ENCODE measurements at regions not wholly inside any gene's neighbourhood (a gene's known extent, or its start where the extent isn't known, plus 50 kb on each side); places are given as distances from the start of the nearest gene placed in this dataset.

- no peak for TF ChIP-seq CTCF (IDR thresholded peaks at IDR 0.05; ENCODE audit: insufficient read depth, low read depth, low read length)
Observed at GRCh38 chr22:22156348-22156715, 88.3 kb upstream of the VPREB1 start.

GRCh38 chr22:22155607-22156006 is 89.0 kb upstream of the VPREB1 start:
- no peak overlapping the region for H3K4me3 ChIP-seq (ENCODE audit: low read depth, low read length)
- no peak for TF ChIP-seq CTCF (IDR thresholded peaks at IDR 0.05; ENCODE audit: insufficient read depth, low read depth, low read length)
- no peak for DNase-seq (ENCODE audit: low read depth)

More at GRCh38 chr22:22156348-22156715, 88.3 kb upstream of the VPREB1 start:
- no peak overlapping the region for H3K4me3 ChIP-seq (ENCODE audit: low read depth, low read length)
- no peak for DNase-seq (ENCODE audit: low read depth)

GRCh38 chr22:22155146-22155545 is 89.4 kb upstream of the VPREB1 start:
- H3K4me3 ChIP-seq (ENCODE audit: low read depth, low read length) = no peak overlapping the region
- no peak for TF ChIP-seq CTCF (IDR thresholded peaks at IDR 0.05; ENCODE audit: insufficient read depth, low read depth, low read length)
- no peak for DNase-seq (ENCODE audit: low read depth)

DNA sequence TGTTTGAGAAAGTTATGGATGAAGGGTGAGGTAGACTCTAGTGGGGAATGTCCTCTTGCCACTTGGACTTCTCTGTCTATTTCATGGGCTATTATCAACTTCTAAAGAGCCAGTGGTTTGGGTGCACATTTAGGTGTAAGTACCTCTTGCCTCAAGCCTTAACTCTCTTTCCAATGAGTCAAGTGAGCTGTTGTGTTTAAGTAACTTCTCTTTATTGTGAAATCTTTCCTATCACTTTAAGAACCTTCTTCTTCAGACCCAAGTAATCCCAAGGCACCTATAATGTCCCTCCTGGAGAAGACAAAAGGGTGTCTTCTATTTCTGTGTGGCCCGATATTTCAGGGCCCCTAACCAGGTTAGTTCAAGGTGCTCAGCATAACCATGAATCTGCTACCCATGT is 90.5 kb upstream of the VPREB1 start:
- no peak overlapping the region for H3K4me3 ChIP-seq (ENCODE audit: low read depth, low read length)
- DNase-seq (ENCODE audit: low read depth) = no peak
- TF ChIP-seq CTCF (IDR thresholded peaks at IDR 0.05; ENCODE audit: insufficient read depth, low read depth, low read length) = no peak

DNA sequence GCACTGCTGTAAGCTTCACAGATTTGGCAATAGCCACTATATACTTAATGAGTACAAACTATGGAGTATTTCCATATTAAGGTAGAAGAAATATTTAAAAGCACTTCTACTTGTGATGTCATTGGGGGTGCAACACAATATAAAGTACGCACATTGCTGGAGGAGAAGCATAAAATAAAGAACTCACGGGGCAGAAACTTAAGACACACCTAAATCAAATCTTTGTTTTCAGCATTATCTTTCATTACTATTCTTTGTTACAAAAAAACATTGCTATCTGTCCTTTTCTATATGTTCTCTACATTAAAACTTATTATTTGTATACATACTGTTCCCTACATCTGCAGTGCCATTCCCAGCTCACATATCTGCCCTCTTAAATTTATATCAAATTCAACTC is 93.3 kb upstream of the VPREB1 start:
- no peak for DNase-seq (ENCODE audit: low read depth)
- H3K4me3 ChIP-seq (ENCODE audit: low read depth, low read length) = no peak overlapping the region
- no peak for TF ChIP-seq CTCF (IDR thresholded peaks at IDR 0.05; ENCODE audit: insufficient read depth, low read depth, low read length)

DNA sequence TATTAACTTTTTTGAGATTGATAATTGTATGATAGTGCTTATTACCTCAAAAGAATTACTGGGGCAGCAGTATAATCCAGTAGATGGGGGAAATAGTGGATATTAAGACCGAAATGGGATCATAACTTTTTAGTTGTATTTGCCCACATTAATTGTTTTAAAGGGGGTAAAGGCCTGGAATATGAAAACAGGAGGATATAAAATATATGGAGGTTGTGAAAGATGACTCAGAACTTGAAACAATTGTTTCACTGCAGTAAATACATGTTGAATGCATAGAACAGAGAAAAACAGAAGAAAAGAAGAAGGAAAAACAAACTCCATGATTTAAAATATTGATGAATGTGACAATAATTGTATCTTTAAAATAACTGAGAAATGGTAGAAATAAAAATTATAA is 94.1 kb upstream of the VPREB1 start:
- no peak for DNase-seq (ENCODE audit: low read depth)
- TF ChIP-seq CTCF (IDR thresholded peaks at IDR 0.05; ENCODE audit: insufficient read depth, low read depth, low read length) = no peak
- H3K4me3 ChIP-seq (ENCODE audit: low read depth, low read length) = no peak overlapping the region

GRCh38 chr22:22148905-22149304 is 95.7 kb upstream of the VPREB1 start:
- H3K4me3 ChIP-seq (ENCODE audit: low read depth, low read length) = no peak overlapping the region
- TF ChIP-seq CTCF (IDR thresholded peaks at IDR 0.05; ENCODE audit: insufficient read depth, low read depth, low read length) = no peak

More at GRCh38 chr22:22148905-22149304, 95.7 kb upstream of the VPREB1 start:
- no peak for DNase-seq (ENCODE audit: low read depth)

All from fibroblast of villous mesenchyme (primary cell).